Breast epithelium (tissue), 3 donors: ENCODE measurements at regions not wholly inside any gene's neighbourhood (a gene's known extent, or its start where the extent isn't known, plus 50 kb on each side); places are given as distances from the start of the nearest gene placed in this dataset.

Source experiments
- CTCF ChIP-seq, 3 donors: fragments of 450-650 bp; IDR thresholded peaks; one replicate each; pipeline ENCODE4 v1.5.1; 2016 to 2017; ENCODE audit warnings: antibody characterized with exemption in 3 of 3, mild to moderate bottlenecking in 3 of 3, moderate library complexity in 3 of 3
- POLR2A ChIP-seq: fragments of 450-650 bp; IDR thresholded peaks from one replicate; pipeline ENCODE4 v1.6.1; 2016; ENCODE audit warnings: antibody characterized with exemption, mild to moderate bottlenecking, moderate library complexity
- POLR2AphosphoS5 ChIP-seq, 3 donors: sonication (generic); formaldehyde crosslinking; IDR thresholded peaks; one replicate each; pipeline ENCODE4 v1.6.1; 2017; ENCODE audit warnings: antibody characterized with exemption in 3 of 3

DNA sequence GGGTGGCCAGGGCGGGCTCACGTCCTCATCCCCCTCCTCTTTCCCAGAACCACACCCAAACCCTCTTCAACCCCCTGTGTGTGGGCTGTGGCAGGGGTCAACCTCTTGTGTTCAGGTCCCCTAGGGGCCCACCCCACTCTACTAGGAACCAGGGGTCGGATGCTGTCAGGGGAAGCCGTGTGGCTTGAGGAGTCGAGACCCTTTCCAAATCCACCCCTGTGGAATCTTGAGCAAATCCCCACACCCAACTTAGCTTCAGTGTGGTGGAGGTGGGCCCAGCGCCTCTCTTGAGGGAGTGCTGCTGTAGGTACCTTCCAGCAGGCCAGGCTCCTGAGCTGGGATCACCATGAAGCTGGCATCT, 121.5 kb downstream of the MRM1 start:
- TF ChIP-seq CTCF (IDR thresholded peaks at IDR 0.05) (no peak), POLR2A (no peak), POLR2AphosphoS5 (IDR thresholded peaks at IDR 0.05) (no peak)
